Suprapubic skin (tissue), 4 donors: ENCODE measurements at regions not wholly inside any gene's neighbourhood (a gene's known extent, or its start where the extent isn't known, plus 50 kb on each side); places are given as distances from the start of the nearest gene placed in this dataset.

Experiments used
- DNase-seq, 2 donors: peaks; one replicate each; pipeline ENCODE4 v3.0.0-alpha.2; 2019; ENCODE audit warnings: low spot score in 2 of 2
- H3K27ac ChIP-seq: fragments of 200-600 bp; sonication (generic); one replicate; pipeline ENCODE4 v1.5.1; 2019
- H3K27me3 ChIP-seq: fragments of 200-600 bp; sonication (generic); one replicate; pipeline ENCODE4 v1.5.1; 2019
- H3K36me3 ChIP-seq: fragments of 200-600 bp; sonication (generic); one replicate; pipeline ENCODE4 v1.5.1; 2019
- H3K4me1 ChIP-seq: fragments of 200-600 bp; sonication (generic); one replicate; pipeline ENCODE4 v1.5.1; 2019
- H3K4me3 ChIP-seq: fragments of 200-600 bp; sonication (generic); one replicate; pipeline ENCODE4 v1.5.1; 2019; ENCODE audit warnings: mild to moderate bottlenecking
- H3K9me3 ChIP-seq: fragments of 200-600 bp; sonication (generic); one replicate; pipeline ENCODE4 v1.5.1; 2019
- CTCF ChIP-seq, 2 donors: fragments of 200-600 bp in 1 of 2; fragments of 450-650 bp in 1 of 2; sonication (generic) in 1 of 2; IDR thresholded peaks; one replicate each; pipeline ENCODE4 v1.5.1; 2016 to 2019; ENCODE audit warnings: antibody characterized with exemption in 2 of 2, mild to moderate bottlenecking in 1 of 2, moderate library complexity in 1 of 2
- EP300 ChIP-seq: sonication (generic); formaldehyde crosslinking; IDR thresholded peaks from one replicate; pipeline ENCODE4 v1.6.1; 2017; ENCODE audit warnings: antibody characterized with exemption
- POLR2A ChIP-seq, 2 donors: fragments of 450-650 bp; IDR thresholded peaks; one replicate each; pipeline ENCODE4 v1.6.1; 2017; ENCODE audit warnings: antibody characterized with exemption in 2 of 2, mild to moderate bottlenecking in 2 of 2, moderate library complexity in 2 of 2
- POLR2AphosphoS5 ChIP-seq, 3 donors: sonication (generic); formaldehyde crosslinking; IDR thresholded peaks; one replicate each; pipeline ENCODE4 v1.6.1; 2017; ENCODE audit warnings: antibody characterized with exemption in 3 of 3
- WGBS: methylation state at CpG from one replicate; pipeline ENCODE4 v1.1.5; 2018; 5-methylcytosine and 5-hydroxymethylcytosine counted together

- Histone ChIP-seq H3K4me3 (no peak overlapping the region), H3K27ac (no peak overlapping the region), H3K9me3 (no peaks in the 10 kb centered on the region), H3K36me3 (no peaks in the 10 kb centered on the region), H3K4me1 (no peaks in the 10 kb centered on the region), H3K27me3 (no peaks in the 10 kb centered on the region)
- WGBS = 85% methylated on average over 4 of the region's 4 CpGs
- TF ChIP-seq EP300 (no peak), CTCF (IDR thresholded peaks at IDR 0.05) (no peak), POLR2AphosphoS5 (IDR thresholded peaks at IDR 0.05) (no peak), POLR2A (IDR thresholded peaks at IDR 0.05) (no peak)
- DNase-seq = no peak
These were observed 422.0 kb upstream of the ZNF385D start for GRCh38 chr3:22172964-22173363.

- DNase-seq = no peak
- H3K27ac ChIP-seq = no peak overlapping the region
- H3K9me3 ChIP-seq = no peaks in the 10 kb centered on the region
- WGBS = 24% methylated on average over 1 of the region's 1 CpG
- H3K4me1 ChIP-seq = no peaks in the 10 kb centered on the region
- TF ChIP-seq CTCF (IDR thresholded peaks at IDR 0.05) = peak in 1 of 2 donors; percentile 2
- TF ChIP-seq POLR2A (IDR thresholded peaks at IDR 0.05) = no peak
- TF ChIP-seq EP300 = no peak
- no peaks in the 10 kb centered on the region for H3K27me3 ChIP-seq
- H3K4me3 ChIP-seq = no peak overlapping the region
- H3K36me3 ChIP-seq = no peaks in the 10 kb centered on the region
These were observed 424.9 kb upstream of the ZNF385D start for GRCh38 chr3:22175947-22176346.

- no peak for DNase-seq
These were observed 425.9 kb upstream of the ZNF385D start for GRCh38 chr3:22176911-22177310.

GRCh38 chr3:22189616-22190015, 438.6 kb upstream of the ZNF385D start:
- no peak overlapping the region for H3K27ac ChIP-seq
- H3K4me3 ChIP-seq = no peak overlapping the region
- no peaks in the 10 kb centered on the region for H3K9me3 ChIP-seq
- no peaks in the 10 kb centered on the region for H3K4me1 ChIP-seq
- no peaks in the 10 kb centered on the region for H3K36me3 ChIP-seq
- DNase-seq = no peak
- TF ChIP-seq POLR2A (IDR thresholded peaks at IDR 0.05) = no peak
- TF ChIP-seq POLR2AphosphoS5 (IDR thresholded peaks at IDR 0.05) = no peak
- no peak for TF ChIP-seq CTCF (IDR thresholded peaks at IDR 0.05)
- no peak for TF ChIP-seq EP300
- H3K27me3 ChIP-seq = no peaks in the 10 kb centered on the region

More at GRCh38 chr3:22176911-22177310, 425.9 kb upstream of the ZNF385D start:
- no peaks in the 10 kb centered on the region for H3K4me1 ChIP-seq
- no peaks in the 10 kb centered on the region for H3K36me3 ChIP-seq
- no peak for TF ChIP-seq EP300
- TF ChIP-seq POLR2AphosphoS5 (IDR thresholded peaks at IDR 0.05) = no peak
- no peak for TF ChIP-seq CTCF (IDR thresholded peaks at IDR 0.05)
- TF ChIP-seq POLR2A (IDR thresholded peaks at IDR 0.05) = no peak
- H3K9me3 ChIP-seq = no peaks in the 10 kb centered on the region
- no peak overlapping the region for H3K4me3 ChIP-seq
- 81% methylated on average over 3 of the region's 3 CpGs for WGBS
- H3K27me3 ChIP-seq = no peaks in the 10 kb centered on the region
- H3K27ac ChIP-seq = no peak overlapping the region

GRCh38 chr3:22199095-22199494, 448.1 kb upstream of the ZNF385D start:
- no peak overlapping the region for H3K4me3 ChIP-seq
- no peaks in the 10 kb centered on the region for H3K27me3 ChIP-seq
- no peak for TF ChIP-seq POLR2A (IDR thresholded peaks at IDR 0.05)
- TF ChIP-seq POLR2AphosphoS5 (IDR thresholded peaks at IDR 0.05) = no peak
- no peak for TF ChIP-seq EP300
- TF ChIP-seq CTCF (IDR thresholded peaks at IDR 0.05) = no peak
- no peaks in the 10 kb centered on the region for H3K36me3 ChIP-seq
- no peak for DNase-seq
- H3K27ac ChIP-seq = no peak overlapping the region
- no peaks in the 10 kb centered on the region for H3K9me3 ChIP-seq
- WGBS = 71% methylated on average over 1 of the region's 1 CpG
- no peaks in the 10 kb centered on the region for H3K4me1 ChIP-seq
